Esophagus squamous epithelium (tissue), 4 donors: ENCODE measurements at regions not wholly inside any gene's neighbourhood (a gene's known extent, or its start where the extent isn't known, plus 50 kb on each side); places are given as distances from the start of the nearest gene placed in this dataset.
"Not testable (repeated sequence)": the region's sequence is repeated elsewhere in the genome, so short reads cannot be mapped to it uniquely, and the experiment has no call there.

Source experiments
- POLR2A ChIP-seq, 4 donors: fragments of 450-650 bp; IDR thresholded peaks; one replicate each; pipeline ENCODE4 v1.6.1; 2017; ENCODE audit warnings: antibody characterized with exemption in 4 of 4, mild to moderate bottlenecking in 4 of 4, moderate library complexity in 3 of 4
- TF ChIP-seq, protein P1 (sequence below), 6 experiments: fragments of 450-650 bp in 4 of 6; fragments of 200-600 bp in 2 of 6; sonication (generic) in 2 of 6; IDR thresholded peaks; one replicate each; pipeline ENCODE4 v1.5.1; 2016 to 2019; ENCODE audit warnings: antibody characterized with exemption in 6 of 6, mild to moderate bottlenecking in 4 of 6, moderate library complexity in 4 of 6

DNA sequence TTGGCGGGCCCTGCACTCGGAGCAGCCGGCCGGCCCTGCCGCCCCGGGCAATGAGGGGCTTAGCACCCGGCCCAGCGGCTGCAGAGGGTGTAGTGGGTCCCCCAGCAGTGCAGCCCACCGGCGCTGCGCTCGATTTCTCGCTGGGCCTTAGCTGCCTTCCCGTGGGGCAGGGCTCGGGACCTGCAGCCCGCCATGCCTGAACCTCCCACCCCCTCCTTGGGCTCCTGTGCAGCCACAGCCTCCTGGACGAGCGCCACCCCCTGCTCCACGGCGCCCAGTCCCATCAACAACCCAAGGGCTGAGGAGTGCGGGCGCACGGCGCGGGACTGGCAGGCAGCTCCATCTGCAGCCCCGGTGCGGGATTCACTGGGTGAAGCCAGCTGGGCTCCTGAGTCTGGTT lies 87.4 kb upstream of the CXXC4 start:
- TF ChIP-seq, protein P1, sequence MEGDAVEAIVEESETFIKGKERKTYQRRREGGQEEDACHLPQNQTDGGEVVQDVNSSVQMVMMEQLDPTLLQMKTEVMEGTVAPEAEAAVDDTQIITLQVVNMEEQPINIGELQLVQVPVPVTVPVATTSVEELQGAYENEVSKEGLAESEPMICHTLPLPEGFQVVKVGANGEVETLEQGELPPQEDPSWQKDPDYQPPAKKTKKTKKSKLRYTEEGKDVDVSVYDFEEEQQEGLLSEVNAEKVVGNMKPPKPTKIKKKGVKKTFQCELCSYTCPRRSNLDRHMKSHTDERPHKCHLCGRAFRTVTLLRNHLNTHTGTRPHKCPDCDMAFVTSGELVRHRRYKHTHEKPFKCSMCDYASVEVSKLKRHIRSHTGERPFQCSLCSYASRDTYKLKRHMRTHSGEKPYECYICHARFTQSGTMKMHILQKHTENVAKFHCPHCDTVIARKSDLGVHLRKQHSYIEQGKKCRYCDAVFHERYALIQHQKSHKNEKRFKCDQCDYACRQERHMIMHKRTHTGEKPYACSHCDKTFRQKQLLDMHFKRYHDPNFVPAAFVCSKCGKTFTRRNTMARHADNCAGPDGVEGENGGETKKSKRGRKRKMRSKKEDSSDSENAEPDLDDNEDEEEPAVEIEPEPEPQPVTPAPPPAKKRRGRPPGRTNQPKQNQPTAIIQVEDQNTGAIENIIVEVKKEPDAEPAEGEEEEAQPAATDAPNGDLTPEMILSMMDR (IDR thresholded peaks at IDR 0.05): not testable (repeated sequence)
- not testable (repeated sequence) for TF ChIP-seq POLR2A (IDR thresholded peaks at IDR 0.05)
